ENCODE measurements at regions not wholly inside any gene's neighbourhood (a gene's known extent, or its start where the extent isn't known, plus 50 kb on each side); places are given as distances from the start of the nearest gene placed in this dataset.

GRCh38 chr4:144302704-144303536, 162.4 kb upstream of the GYPA start:
- DNase-seq (ENCODE audit: low read depth in 3 of 3, low spot score in 2 of 3) = no peak

GRCh38 chr4:144304025-144304424, 163.5 kb upstream of the GYPA start:
- no peak for DNase-seq (ENCODE audit: low read depth in 3 of 3, low spot score in 2 of 3)

- DNase-seq (ENCODE audit: low read depth in 3 of 3, low spot score in 2 of 3) = no peak
Measured at GRCh38 chr4:144310535-144310934, 170.0 kb upstream of the GYPA start.

- no peak for DNase-seq (ENCODE audit: low read depth in 3 of 3, low spot score in 2 of 3)
Measured at GRCh38 chr4:144313370-144313769, 172.9 kb upstream of the GYPA start.

DNA sequence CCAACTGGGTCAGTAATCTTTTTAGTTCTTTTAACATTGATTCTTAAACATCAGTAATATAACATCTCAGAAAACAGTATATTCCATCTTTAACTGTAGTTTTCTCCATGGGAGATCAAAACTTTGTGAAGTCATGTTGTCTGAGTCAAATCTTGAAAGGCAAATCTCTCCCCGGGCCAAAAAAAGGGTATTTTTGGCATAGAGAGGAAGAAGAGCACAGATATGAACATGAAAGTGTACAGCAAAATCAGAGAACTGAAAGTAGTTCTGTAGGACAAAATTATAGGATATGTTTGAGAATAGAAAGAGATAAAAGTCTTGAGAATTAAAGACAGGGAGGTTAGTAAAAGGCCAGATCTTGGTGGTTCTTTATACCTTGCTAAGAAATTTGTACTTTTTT, 176.4 kb upstream of the GYPA start:
- DNase-seq (ENCODE audit: low read depth in 3 of 3, low spot score in 2 of 3) = no peak

DNA sequence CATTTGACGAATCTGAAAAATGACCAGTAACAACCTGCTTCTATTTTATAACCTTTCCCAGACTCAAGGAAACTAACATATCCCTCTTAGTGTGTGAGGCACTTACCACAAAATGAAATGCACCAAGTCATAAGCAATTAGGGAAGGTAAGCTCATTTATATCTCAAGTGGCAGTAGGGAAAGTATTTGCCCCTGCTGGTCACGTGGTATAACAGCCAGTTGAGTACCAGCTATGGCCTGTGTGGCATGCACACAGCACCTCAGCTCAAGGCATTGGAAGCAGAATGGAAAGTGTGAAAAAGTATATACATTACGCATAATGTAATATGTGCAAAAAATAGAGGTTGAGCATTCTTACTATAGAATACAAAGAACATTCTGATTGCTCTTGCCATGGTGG, 178.3 kb upstream of the GYPA start:
- DNase-seq (ENCODE audit: low read depth in 3 of 3, low spot score in 2 of 3) = no peak

DNA sequence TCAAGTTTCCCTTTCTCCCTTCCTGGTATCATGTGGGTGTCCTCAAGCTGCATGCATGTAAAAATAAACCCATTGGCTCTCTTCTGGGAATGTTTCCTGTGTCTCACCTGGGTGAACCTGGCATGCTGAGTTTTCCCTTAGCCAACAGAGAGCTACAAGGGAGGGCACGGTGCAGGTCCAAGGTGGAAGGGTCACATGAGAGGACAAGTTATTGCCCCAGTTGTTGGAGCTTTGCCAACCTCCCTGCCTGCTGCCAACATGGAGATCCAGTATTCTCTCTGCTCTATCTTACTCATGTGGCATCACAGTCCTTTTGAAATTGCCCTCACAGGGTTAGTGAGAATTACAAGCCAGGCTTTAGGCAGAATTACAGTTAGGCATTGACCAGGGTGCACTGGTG, 196.1 kb upstream of the GYPA start:
- DNase-seq (ENCODE audit: low read depth in 3 of 3, low spot score in 2 of 3) = no peak

DNA sequence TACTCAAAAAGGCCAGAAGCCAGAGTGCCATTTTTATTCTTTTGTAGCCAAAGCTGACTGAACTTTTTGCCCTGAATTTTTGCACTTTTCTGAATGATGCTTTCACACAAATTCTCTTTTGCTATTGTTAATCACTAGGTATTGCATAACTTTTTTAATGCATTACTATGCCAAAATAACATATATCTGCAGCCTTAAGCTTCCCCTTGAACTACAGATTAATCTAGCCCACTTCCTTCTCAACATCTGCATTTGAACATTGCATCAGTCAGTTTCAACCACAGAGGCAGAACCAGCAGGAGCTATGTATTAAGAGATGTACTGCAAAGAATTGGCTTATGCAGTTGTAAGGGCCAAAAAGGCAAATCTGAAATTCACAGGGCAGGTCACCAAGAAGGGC, 197.6 kb upstream of the GYPA start:
- DNase-seq (ENCODE audit: low read depth in 3 of 3, low spot score in 2 of 3) = no peak

DNA sequence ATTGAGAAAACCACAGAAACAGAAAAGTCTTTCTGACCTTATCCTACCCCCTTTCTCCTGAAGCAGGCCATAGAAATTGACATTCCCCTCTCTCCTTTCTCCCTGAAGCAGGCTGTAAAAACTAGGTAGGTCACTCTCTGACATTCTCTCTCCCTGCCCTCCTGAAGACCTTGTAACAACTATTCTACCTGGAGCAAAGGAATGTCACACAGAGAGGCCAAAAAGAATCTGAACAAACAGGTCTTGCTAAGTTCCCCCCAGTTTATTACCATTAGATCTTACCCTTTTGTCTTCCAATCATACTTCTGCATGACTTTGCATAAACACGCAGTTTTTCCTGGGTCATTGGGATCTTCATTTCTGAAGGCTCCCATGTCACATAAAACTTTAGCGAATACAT, 198.3 kb upstream of the GYPA start:
- no peak for DNase-seq (ENCODE audit: low read depth in 3 of 3, low spot score in 2 of 3)

DNA sequence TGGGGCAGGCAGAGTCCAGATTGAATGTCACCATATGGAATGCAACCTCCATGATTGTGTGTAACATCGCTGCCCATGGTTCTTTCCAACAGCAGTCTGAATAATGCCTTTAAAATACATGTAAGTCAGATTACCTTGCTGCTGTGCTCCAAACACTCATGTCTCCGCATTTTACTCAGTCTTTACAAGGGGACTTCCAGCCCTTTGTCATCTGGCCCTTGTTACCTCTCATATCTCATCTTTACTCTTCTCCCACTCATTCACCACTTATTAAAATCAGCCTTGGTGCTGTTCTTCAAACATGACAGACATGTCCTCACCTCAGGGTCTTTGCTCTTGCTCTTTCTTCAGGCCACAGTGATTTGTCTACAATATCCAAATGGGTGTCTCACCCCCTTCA, 200.4 kb upstream of the GYPA start:
- DNase-seq (ENCODE audit: low read depth in 3 of 3, low spot score in 2 of 3) = no peak

DNA sequence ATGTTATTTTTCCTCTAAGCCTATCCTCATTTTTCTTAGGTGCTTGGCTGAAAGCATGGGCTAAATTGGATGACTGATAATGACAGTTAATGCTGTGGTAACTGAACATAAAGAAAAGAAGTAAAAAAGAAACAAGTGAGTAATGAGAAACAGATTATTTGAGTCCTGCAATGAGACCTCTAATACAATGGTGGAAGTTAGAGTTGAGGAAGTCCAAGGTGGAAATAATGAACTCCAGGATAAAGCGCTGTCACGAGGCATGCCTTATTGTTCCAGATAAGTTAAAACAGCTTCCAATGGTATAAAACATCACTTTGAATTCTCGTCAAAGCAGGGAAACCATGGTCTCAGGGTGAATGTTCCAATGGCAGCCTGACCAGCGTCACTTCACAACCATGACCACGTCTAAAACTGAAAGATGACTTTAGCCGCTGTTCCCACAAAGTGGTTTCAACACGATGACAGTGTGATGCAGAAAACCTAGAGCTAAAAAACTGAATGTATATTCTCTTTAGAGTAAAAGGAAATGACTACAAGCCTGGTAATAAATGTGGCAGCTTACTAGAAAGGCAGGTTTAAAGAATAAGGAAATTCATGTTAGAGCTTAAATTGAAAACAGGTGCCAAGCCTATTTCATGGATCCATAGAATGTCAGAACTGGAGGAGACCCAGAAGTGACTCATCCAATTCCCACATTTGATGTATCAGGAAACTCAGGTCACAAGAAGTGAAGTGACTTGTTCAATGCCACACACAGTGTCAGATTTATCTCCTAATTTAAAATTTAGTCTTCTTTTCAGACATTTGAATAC, 202.6 kb upstream of the GYPA start:
- no peak for DNase-seq (ENCODE audit: low read depth in 3 of 3, low spot score in 2 of 3)

GRCh38 chr4:144347121-144347520, 206.6 kb upstream of the GYPA start:
- no peak for DNase-seq (ENCODE audit: low read depth in 3 of 3, low spot score in 2 of 3)

- DNase-seq (ENCODE audit: low read depth in 3 of 3, low spot score in 2 of 3) = no peak
Measured at GRCh38 chr4:144350706-144351105, 210.2 kb upstream of the GYPA start.

DNA sequence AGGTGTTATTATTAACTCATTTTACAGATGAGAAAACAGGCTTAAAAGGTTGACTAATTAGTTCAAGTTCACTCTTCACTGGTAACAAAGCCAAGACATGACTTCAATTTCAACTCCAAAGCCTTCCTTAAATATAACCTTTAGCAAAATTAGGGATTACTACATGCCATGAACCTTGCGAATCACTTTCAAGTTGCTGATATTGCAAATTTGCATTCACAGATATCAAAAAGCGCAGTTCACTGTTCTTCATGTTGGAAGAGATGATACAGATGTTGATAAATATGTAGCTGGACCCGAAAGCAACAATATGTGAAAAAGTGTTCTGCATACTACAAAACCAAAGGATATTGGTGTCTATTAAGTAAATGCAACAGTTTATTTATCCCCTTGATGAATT, 210.8 kb upstream of the GYPA start:
- DNase-seq (ENCODE audit: low read depth in 3 of 3, low spot score in 2 of 3) = no peak

DNA sequence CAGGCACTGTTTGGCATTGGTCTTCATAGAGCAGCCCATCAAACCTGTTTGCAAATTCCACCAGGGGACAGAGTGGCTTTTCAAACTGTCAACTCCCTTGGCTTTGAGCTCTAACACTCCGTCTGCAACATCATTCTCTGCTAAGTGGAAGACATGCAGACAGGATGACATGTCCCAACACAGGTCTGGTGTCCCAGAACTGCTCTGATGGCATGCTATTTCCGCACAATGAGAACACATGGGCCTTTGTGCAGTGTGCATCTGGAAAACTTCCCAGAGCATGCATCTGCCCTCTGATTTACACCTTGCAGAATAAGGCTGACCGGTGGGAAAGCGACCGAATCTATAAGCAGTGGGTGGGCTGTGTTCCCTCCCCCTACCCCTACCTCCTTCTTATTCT, 212.8 kb upstream of the GYPA start:
- DNase-seq (ENCODE audit: low read depth in 3 of 3, low spot score in 2 of 3) = no peak

DNA sequence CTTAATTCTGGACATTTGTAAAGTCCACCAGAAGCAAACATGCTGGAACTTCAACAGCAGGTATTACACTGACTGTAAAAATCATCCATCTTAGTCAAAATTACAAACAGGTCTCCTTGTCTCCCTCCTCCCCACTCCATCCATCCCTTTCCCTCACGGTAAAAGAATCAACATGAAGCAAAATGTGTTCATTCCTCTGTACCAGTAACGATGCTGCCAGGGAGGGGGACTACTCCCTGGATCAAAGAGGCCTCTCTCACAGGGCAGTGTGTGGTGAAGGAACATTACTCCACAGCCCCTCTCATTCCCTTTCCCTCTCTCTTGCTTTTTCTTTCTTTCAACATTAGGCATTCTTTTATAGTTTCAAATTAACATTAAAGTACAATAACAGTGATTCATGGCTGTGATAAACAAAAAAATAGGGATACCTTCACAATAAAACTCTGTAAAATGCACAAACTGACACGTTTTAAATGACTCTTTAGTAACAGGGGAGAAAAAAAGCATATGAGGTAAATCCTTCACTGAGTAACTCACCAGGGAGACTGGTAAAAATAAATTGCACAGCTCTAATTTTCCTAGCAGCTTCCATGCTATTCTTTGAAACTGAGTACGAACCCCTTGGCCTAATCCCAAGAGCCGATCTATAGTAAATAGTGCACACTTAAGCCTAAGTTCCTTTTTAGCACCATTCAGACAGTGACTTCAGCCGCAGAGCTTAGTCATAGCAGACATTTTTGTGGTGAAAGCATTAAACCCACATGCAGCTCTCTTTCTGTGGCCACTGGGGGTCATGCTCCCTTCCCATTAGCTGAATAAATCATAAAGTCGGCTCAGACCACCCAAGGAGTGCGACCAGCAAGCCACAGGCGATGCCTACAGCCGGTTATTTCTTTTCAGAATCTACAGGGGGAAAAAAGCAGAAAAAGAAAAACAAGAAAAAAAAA, 215.6 kb upstream of the GYPA start:
- peak; percentile 51 to 72 (median 67) for DNase-seq (ENCODE audit: low read depth in 3 of 3, low spot score in 2 of 3)

- DNase-seq (ENCODE audit: low read depth in 3 of 3, low spot score in 2 of 3) = no peak
Measured at GRCh38 chr4:144356941-144357381, 216.4 kb upstream of the GYPA start.

- DNase-seq (ENCODE audit: low read depth in 3 of 3, low spot score in 2 of 3) = no peak
Measured at GRCh38 chr4:144357975-144358374, 217.5 kb upstream of the GYPA start.

- DNase-seq (ENCODE audit: low read depth in 3 of 3, low spot score in 2 of 3) = no peak
Measured at GRCh38 chr4:144360146-144360793, 219.8 kb upstream of the GYPA start.

- DNase-seq (ENCODE audit: low read depth in 3 of 3, low spot score in 2 of 3) = no peak
Measured at GRCh38 chr4:144362366-144362765, 221.8 kb upstream of the GYPA start.

All from right renal cortex interstitium (tissue), 3 donors.